Left lung (tissue), 4 donors: ENCODE measurements at regions not wholly inside any gene's neighbourhood (a gene's known extent, or its start where the extent isn't known, plus 50 kb on each side); places are given as distances from the start of the nearest gene placed in this dataset.

ENCODE experiments used
- ATAC-seq: fragments of 200-7000 bp; cut with Tn5 transposase; one replicate; pipeline ENCODE4 v1.9.1; 2020; ENCODE audit warnings: moderate library complexity
- DNase-seq, 4 donors: peaks; one replicate each; pipeline ENCODE4 v3.0.0-alpha.2; 2013 to 2020
- H3K27ac ChIP-seq, 2 donors: fragments of 200-600 bp; sonication (generic) in 1 of 2; one replicate each; pipeline versions ENCODE4 v1.5.0 to v1.8.0; 2020 to 2021
- H3K27me3 ChIP-seq, 2 donors: fragments of 200-600 bp; sonication (generic) in 1 of 2; one replicate each; pipeline versions ENCODE4 v1.5.0 to v1.8.0; 2020 to 2021
- H3K36me3 ChIP-seq, 2 donors: fragments of 200-600 bp; sonication (generic) in 1 of 2; one replicate each; pipeline versions ENCODE4 v1.5.0 to v1.8.0; 2020 to 2021
- H3K4me1 ChIP-seq, 2 donors: fragments of 200-600 bp; one replicate each; pipeline ENCODE4 v1.8.0; 2021
- H3K4me3 ChIP-seq, 2 donors: fragments of 200-600 bp; sonication (generic) in 1 of 2; one replicate each; pipeline versions ENCODE4 v1.5.0 to v1.8.0; 2020 to 2021; ENCODE audit warnings: mild to moderate bottlenecking in 1 of 2
- H3K9me3 ChIP-seq, 2 donors: fragments of 200-600 bp; sonication (generic) in 1 of 2; one replicate each; pipeline versions ENCODE4 v1.5.0 to v1.8.0; 2020 to 2021
- CTCF ChIP-seq, 2 donors: fragments of 200-600 bp; sonication (generic) in 1 of 2; IDR thresholded peaks; one replicate each; pipeline versions ENCODE4 v1.5.0 to v1.8.0; 2021; ENCODE audit warnings: antibody characterized with exemption in 2 of 2
- intact Hi-C, 2 donors: fragments of 100-400 bp; cut with DNase I; formaldehyde crosslinking; loops; one replicate each; pipeline versions ENCODE4 v1.11.2 to v1.14.2; 2022
- donor health status: DM: no; HTN: yes; CAD: no.
- donor health status: DM: no; HTN: no; CAD: no.

GRCh38 chr7:47672271-47672791 is 90.4 kb upstream of the TNS3 start:
- H3K9me3 ChIP-seq, result no peaks in the 10 kb centered on the region
- no peak for ATAC-seq
- no peak overlapping the region for H3K4me3 ChIP-seq
- no peaks in the 10 kb centered on the region for H3K27me3 ChIP-seq
- no peak for TF ChIP-seq CTCF (IDR thresholded peaks at IDR 0.05)
- H3K27ac ChIP-seq, result no peak overlapping the region
- H3K36me3 ChIP-seq, result no peaks in the 10 kb centered on the region
- no peak for DNase-seq
- intact Hi-C loops, result no loop called here
- H3K4me1 ChIP-seq, result peaks cover 0 to 22% of the 10 kb centered on the region in 2 donors

GRCh38 chr7:47671358-47671757 is 89.4 kb upstream of the TNS3 start:
- no peak for TF ChIP-seq CTCF (IDR thresholded peaks at IDR 0.05)
- ATAC-seq (no peak), DNase-seq (no peak)
- no peak overlapping the region for H3K27ac ChIP-seq
- H3K27me3 ChIP-seq, result no peaks in the 10 kb centered on the region
- H3K36me3 ChIP-seq, result no peaks in the 10 kb centered on the region
- no peak overlapping the region for H3K4me3 ChIP-seq
- intact Hi-C loops, result no loop called here
- no peaks in the 10 kb centered on the region for H3K9me3 ChIP-seq
- peaks cover 0 to 22% of the 10 kb centered on the region in 2 donors for H3K4me1 ChIP-seq

- DNase-seq (peak in 2 of 4 donors; percentile 41 to 49), ATAC-seq (peak; percentile 24)
- Histone ChIP-seq H3K27me3 (no peaks in the 10 kb centered on the region), H3K36me3 (no peaks in the 10 kb centered on the region), H3K4me3 (no peak overlapping the region), H3K9me3 (no peaks in the 10 kb centered on the region), H3K4me1 (peaks cover 0 to 22% of the 10 kb centered on the region in 2 donors), H3K27ac (peak overlapping the region in 1 of 2 donors; percentile 78)
- intact Hi-C loops, result no loop called here
- no peak for TF ChIP-seq CTCF (IDR thresholded peaks at IDR 0.05)
Measured at GRCh38 chr7:47670729-47671128, 88.8 kb upstream of the TNS3 start.

GRCh38 chr7:47669901-47670384 is 88.0 kb upstream of the TNS3 start:
- H3K4me3 ChIP-seq, result no peak overlapping the region
- no peaks in the 10 kb centered on the region for H3K27me3 ChIP-seq
- peak; percentile 8 for ATAC-seq
- H3K9me3 ChIP-seq, result no peaks in the 10 kb centered on the region
- H3K4me1 ChIP-seq, result peaks cover 0 to 22% of the 10 kb centered on the region in 2 donors
- TF ChIP-seq CTCF (IDR thresholded peaks at IDR 0.05), result no peak
- intact Hi-C loops, result no loop called here
- no peak for DNase-seq
- H3K36me3 ChIP-seq, result no peaks in the 10 kb centered on the region
- peak overlapping the region; percentile 60 to 78 for H3K27ac ChIP-seq

- intact Hi-C loops, result no loop called here
- peak; percentile 97 for ATAC-seq
Measured at GRCh38 chr7:47669178-47669891, 87.4 kb upstream of the TNS3 start.

More at GRCh38 chr7:47669178-47669891, 87.4 kb upstream of the TNS3 start:
- peaks cover 0 to 22% of the 10 kb centered on the region in 2 donors for H3K4me1 ChIP-seq
- H3K4me3 ChIP-seq, result no peak overlapping the region
- no peaks in the 10 kb centered on the region for H3K27me3 ChIP-seq
- no peaks in the 10 kb centered on the region for H3K9me3 ChIP-seq
- peak overlapping the region; percentile 60 to 78 for H3K27ac ChIP-seq
- peak in 2 of 4 donors; percentile 45 to 92 for DNase-seq
- no peak for TF ChIP-seq CTCF (IDR thresholded peaks at IDR 0.05)
- no peaks in the 10 kb centered on the region for H3K36me3 ChIP-seq
